KOPT-K1 (cell line): ENCODE measurements at regions not wholly inside any gene's neighbourhood (a gene's known extent, or its start where the extent isn't known, plus 50 kb on each side); places are given as distances from the start of the nearest gene placed in this dataset.
"Not testable (repeated sequence)": the region's sequence is repeated elsewhere in the genome, so short reads cannot be mapped to it uniquely, and the experiment has no call there.

ENCODE experiments used
- H3K27ac ChIP-seq: fragments of 200-600 bp; sonication (generic); 2 replicates; pipeline ENCODE4 v1.5.1; 2016; ENCODE audit warnings: antibody characterized with exemption, mild to moderate bottlenecking, low read depth, low read length; ENCODE audit not compliant: poor library complexity, severe bottlenecking
- H3K36me3 ChIP-seq: fragments of 200-600 bp; sonication (generic); 2 replicates; pipeline ENCODE4 v1.5.1; 2017; ENCODE audit warnings: antibody characterized with exemption, mild to moderate bottlenecking, low read length, moderate library complexity; ENCODE audit not compliant: insufficient read depth
- H3K9me3 ChIP-seq: fragments of 200-600 bp; sonication (generic); 2 replicates; pipeline ENCODE4 v1.5.1; 2017; ENCODE audit warnings: antibody characterized with exemption, low read length, mild to moderate bottlenecking; ENCODE audit not compliant: insufficient read depth, poor library complexity, severe bottlenecking

DNA sequence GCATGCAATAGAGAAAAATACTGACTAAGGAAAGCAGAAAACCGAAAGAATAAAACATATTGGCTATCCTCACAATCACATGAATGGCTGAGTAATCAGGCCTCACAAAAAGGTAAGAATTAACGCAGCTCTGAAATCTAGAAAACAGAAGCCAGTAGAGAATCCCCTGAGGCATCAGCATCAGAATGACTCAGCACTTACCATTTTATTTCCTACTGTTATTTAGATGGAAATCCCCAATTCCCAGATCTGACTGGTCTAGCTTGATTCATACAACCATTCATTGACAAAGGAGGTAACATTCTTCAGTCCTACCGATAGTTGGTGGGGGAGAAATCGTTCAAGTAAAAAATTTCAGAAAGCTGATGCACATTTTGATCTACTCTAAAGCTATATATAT lies 1408.4 kb upstream of the WWC1 start:
- H3K9me3 ChIP-seq = no peaks in the 10 kb centered on the region
- H3K27ac ChIP-seq = no peak overlapping the region
- no peaks in the 10 kb centered on the region for H3K36me3 ChIP-seq

DNA sequence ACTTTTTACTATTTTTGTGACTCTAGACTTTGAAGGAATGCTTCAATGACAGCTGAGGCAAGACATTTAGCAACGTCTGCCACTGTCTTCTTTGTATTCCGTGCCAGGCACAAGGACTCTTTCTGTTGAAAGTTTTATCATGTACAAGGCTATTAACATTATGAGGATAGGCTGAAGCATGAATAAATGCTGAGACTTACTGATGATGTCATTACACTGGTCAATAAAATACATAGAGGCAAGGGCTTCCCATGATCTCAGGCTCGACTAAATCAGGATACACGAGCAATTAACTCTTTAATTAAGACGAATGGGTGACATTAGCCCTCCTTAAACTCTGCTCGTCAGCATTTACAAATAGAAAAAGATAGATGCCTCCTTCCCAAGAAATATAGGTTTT lies 1393.3 kb upstream of the WWC1 start:
- Histone ChIP-seq H3K27ac (no peak overlapping the region), H3K36me3 (no peaks in the 10 kb centered on the region), H3K9me3 (no peaks in the 10 kb centered on the region)

DNA sequence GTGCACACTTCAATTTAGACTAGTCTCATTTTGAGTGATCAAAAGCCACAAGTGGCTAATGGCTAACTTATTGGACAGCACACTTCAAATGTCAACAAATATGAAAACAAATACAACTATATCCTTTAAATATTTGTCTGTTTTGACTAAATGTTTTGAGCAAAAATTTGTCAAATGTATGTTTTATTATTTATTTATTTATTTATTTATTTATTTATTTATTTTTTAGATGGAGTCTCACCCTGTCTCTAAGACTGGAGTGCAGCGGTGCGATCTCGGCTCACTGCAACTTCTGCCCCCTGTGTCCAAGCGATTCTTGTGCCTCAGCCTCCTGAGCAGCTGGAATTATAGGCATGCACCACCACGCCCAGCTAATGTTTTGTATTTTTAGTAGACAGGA lies 1392.1 kb upstream of the WWC1 start:
- Histone ChIP-seq H3K36me3 (no peaks in the 10 kb centered on the region), H3K27ac (no peak overlapping the region), H3K9me3 (no peaks in the 10 kb centered on the region)

DNA sequence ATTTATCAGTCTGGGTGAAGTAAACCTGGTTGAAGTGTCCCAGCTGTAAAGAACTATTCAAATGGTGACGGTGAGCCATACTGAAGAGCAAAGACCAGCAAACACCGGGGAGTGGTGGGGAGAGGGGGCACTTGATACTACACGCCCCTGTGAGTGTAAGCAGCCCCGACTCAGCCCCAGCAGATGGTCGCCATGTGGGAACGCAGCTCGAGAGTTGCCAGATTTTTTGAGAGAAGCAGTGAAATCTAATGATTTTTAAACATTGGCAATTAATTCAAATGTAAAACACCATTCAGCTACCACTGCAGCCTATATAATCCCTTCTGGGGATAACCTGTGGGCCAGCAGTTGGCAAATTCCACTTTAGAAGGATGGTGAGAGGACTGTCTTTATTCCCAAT lies 1386.9 kb upstream of the WWC1 start:
- no peaks in the 10 kb centered on the region for H3K9me3 ChIP-seq
- no peak overlapping the region for H3K27ac ChIP-seq
- H3K36me3 ChIP-seq = no peaks in the 10 kb centered on the region

DNA sequence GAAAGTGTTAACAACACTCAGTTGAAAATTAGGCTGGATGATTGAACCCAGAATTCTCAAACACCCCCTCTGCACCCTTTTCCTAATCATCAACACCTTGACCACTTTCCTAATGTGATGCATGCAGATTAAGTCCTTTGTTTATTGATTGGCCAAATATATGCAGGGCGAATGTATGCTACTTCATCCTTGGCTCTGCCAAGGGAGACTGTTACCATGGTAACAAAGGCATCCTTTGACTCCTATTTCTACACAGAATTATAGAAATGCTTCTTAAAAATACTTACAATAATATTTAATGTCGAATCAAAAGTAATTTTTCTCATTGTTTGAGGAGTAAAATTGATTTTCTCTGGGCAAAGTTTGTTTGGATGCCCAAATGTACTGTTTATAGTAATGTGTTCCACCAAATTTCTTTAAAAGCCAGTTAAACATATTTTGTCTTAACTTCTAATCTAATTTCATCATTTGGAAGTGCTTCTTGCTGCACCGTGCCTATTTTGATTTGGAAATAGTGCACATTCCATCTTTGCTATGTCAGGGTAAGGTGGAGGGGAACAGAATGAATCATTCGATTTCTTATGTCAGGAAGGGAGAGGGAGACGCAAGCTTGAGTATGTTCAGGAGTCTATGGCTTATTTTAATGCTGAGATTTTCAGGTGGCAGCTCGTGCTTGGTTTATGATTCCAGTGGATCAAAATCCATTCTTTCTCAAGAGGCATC lies 1384.3 kb upstream of the WWC1 start:
- no peak overlapping the region for H3K27ac ChIP-seq
- H3K36me3 ChIP-seq = no peaks in the 10 kb centered on the region
- H3K9me3 ChIP-seq = no peaks in the 10 kb centered on the region

DNA sequence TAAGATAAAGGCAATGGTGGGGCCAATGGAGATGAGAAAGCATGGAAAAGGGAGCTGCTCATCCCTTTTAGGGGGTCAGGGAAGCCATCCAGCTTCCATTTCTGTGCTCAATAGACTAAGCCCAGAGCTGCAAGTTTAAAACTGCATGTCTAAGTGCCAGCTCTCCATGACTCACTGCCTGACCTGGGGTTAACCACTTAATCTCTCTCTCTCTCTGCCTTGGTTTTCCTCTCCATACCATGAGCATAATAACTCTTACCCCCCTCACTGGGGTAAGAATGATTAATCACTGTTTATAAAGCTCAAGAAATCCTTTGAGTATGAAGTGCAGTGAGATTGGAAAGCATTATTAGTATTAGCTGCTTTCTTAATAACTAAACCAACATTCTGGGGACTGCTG lies 1382.4 kb upstream of the WWC1 start:
- H3K36me3 ChIP-seq = no peaks in the 10 kb centered on the region
- H3K27ac ChIP-seq = no peak overlapping the region
- no peaks in the 10 kb centered on the region for H3K9me3 ChIP-seq

DNA sequence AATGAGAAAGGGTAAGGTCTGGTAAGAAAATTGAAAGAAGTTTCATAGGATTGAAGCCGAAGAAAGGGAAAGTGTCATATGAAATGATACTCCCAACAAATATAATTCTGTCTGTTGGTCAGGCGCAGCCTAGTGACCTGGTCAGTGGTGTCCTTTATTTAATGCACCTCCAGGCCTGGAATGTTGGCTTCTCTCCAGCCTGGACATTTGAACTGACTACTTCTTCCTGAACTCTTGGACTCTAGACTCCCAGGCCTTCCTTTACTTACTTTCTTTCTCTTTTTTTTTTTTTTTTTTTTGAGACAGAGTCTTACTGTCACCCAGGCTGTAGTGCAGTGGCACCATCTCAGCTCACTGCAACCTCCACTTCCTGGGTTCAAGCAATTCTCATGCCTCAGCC lies 1381.5 kb upstream of the WWC1 start:
- Histone ChIP-seq H3K36me3 (no peaks in the 10 kb centered on the region), H3K9me3 (no peaks in the 10 kb centered on the region), H3K27ac (no peak overlapping the region)

DNA sequence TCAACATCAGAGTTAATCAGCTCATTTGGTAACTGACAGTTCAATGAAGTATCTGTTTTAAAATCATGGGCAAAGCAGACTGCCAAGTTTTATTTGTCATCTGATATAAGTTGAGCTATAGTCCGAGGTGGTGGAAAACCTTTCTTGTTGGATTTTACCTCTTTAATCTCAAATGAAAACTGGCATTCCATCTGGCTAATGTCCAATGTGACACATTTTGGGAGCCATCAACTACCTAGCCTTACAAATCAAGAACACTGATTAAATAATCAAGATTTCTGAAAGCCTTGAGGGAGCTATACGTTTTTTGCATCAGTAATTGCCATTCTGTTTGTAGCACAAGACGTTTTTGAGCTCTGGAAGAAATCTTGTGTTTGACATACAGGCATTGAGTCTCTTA lies 1380.5 kb upstream of the WWC1 start:
- H3K27ac ChIP-seq = no peak overlapping the region
- no peaks in the 10 kb centered on the region for H3K9me3 ChIP-seq
- no peaks in the 10 kb centered on the region for H3K36me3 ChIP-seq

DNA sequence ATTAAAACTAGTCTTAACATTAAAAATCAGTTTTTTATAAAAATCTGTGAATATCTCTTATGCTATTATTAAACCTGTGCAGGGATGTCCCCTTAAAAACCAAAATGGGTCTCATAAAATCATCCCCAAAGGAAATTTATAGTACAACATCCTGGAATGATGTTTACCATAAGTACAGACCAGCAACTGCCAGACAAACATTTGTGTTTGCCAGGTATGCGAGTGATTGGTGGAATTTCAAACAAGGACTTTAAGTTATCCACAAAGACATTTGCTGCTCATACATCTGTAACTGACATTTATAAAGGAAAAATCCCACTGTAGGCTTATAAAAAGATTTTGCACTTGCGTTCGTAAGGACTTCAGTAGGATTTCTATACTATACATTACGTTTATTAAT lies 1375.4 kb upstream of the WWC1 start:
- no peaks in the 10 kb centered on the region for H3K9me3 ChIP-seq
- no peak overlapping the region for H3K27ac ChIP-seq
- no peaks in the 10 kb centered on the region for H3K36me3 ChIP-seq

DNA sequence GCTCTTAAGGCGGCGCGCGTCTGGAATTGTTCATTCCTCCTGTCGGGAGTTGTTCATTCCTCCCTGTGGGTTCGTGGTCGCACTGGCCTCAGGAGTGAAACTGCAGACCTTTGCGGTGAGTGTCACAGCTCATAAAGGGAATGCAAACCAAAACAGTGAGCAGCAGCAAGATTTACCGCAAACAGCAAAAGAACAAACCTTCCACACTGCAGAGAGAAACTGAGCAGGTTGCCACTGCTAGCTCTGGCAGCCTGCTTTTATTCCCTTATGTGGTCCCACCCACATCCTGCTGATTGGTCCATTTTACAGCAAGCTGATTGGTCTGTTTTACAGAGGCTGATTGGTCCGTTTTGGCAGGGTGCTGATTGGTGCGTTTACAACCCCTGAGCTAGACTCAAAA lies 1365.3 kb upstream of the WWC1 start:
- H3K36me3 ChIP-seq = no peaks in the 10 kb centered on the region
- no peaks in the 10 kb centered on the region for H3K9me3 ChIP-seq
- H3K27ac ChIP-seq = no peak overlapping the region

DNA sequence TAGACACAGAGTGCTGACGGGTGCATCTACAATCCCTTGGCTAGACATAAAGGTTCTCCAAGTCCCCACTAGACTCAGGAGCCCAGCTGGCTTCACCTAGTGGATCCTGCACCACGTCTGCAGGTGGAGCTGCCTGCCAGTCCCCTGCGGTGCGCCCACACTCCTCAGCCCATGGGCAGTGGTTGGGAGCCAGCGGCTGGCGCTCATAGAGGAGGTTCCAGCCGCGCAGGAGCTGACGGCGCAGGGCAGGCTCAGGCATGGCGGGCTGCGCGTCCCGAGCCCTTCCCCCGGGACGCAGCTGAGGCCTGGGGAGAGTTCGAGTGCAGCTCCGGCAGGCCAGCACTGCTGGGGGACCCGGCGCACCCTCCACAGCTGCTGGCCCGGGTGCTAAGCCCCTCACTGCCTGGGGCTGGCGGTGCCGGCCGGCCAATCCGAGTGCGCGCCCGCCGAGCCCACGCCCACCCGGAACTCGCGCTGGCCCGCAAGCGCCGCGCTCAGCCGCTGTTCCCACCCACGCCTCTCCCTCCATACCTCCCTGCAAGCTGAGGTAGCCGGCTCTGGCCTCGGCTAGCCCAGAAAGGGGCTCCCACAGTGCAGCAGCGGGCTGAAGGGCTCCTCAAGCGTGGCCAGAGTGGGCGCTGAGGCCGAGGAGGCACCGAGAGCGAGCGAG lies 1364.5 kb upstream of the WWC1 start:
- H3K9me3 ChIP-seq, H3K27ac ChIP-seq, H3K36me3 ChIP-seq: not testable (repeated sequence)

DNA sequence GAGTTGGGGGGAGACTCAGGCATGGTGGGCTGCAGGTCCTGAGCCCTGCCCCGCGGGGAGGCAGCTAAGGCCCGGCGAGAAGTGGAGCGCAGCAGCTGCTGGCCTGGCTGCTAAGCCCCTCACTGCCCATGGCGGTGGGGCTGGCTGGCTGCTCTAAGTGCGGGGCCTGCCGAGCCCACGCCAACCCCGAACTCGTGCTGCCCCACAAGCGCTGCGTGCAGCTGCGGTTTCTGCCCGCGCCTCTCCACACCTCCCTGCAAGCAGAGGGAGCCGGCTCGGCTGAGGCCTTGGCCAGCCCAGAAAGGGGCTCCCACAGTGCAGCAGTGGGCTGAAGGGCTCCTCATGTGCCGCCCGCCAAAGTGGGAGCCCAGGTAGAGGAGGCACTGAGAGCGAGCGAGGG lies 1355.1 kb upstream of the WWC1 start:
- Histone ChIP-seq H3K27ac (no peak overlapping the region), H3K9me3 (no peaks in the 10 kb centered on the region), H3K36me3 (no peaks in the 10 kb centered on the region)

DNA sequence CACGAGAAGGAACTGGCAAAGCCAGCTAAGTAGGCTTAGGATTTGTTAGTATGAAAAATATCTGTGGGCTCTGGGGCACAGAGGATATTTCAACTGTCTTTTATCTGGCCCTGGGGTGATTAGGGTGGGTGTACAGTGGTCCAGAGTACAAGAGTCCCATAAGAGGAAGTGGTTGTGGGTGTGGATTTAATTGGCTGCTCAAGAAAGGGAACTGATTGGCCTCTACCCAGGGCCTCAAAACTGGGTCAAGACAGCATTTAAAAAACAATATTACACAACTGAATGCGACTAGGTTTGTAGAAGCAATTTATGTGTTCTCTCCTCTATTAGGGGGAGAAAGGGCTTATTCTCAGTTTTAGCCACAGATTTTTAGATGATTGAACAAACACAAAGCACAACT lies 1353.4 kb upstream of the WWC1 start:
- Histone ChIP-seq H3K27ac (no peak overlapping the region), H3K9me3 (no peaks in the 10 kb centered on the region), H3K36me3 (no peaks in the 10 kb centered on the region)

DNA sequence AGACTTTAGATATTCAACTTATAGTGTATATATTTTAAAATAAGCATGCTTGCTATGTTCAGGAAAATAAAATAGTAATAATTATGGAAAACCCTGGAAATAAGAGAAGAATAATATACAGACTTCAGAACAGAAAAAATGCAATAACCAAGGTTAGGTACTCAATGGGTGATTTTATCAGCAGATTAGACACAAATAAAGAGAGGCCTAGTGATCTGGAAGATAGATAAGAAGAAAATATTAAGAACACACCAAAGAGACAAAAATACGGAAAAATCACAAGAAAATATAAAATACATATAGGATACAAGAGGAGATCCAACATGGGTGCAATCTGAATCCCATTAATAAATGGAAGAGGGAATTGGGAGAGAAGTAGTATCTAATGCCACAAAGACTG lies 1348.5 kb upstream of the WWC1 start:
- Histone ChIP-seq H3K36me3 (no peaks in the 10 kb centered on the region), H3K9me3 (no peaks in the 10 kb centered on the region), H3K27ac (no peak overlapping the region)

DNA sequence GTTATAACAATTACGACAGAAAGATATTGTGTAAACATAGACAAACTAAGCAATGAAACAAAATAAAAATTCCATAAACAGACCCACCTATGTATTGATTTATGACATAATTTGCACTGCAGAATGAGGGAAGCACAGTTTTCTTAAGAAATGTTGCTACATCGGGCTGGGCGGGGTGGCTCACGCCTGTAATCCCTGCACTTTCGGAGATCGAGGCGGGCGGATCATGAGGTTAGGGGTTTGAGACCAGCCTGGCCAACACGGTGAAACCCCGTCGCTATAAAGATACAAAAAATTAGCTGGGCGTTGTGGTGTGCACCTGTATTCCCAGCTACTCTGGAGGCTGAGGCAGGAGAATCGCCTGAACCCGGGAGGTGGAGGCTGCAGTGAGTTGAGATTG lies 1344.4 kb upstream of the WWC1 start:
- Histone ChIP-seq H3K36me3 (no peaks in the 10 kb centered on the region), H3K27ac (no peak overlapping the region), H3K9me3 (no peaks in the 10 kb centered on the region)

DNA sequence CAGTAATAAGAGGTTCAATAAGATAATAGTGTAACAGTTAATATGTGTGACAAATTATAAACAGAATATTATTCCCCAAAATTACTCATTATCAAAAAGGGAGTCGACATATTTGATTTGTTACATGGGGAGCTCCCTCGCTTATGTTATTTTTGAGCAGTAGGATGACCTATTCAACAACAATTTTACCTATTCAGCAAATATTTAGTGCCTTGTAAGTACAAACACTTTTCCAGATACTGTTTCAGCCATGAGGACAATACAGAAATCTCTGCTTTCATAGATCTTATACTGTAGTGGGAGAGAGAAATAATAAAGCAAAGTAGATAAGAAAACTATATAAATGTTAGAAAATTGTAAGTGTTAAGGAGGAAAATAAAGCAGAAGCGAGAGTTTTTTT lies 1342.8 kb upstream of the WWC1 start:
- H3K27ac ChIP-seq = no peak overlapping the region
- no peaks in the 10 kb centered on the region for H3K36me3 ChIP-seq
- no peaks in the 10 kb centered on the region for H3K9me3 ChIP-seq
